ENCODE measurements at regions not wholly inside any gene's neighbourhood (a gene's known extent, or its start where the extent isn't known, plus 50 kb on each side); places are given as distances from the start of the nearest gene placed in this dataset.

- H3K4me3 ChIP-seq (ENCODE audit: low read depth, low read length), result no peak overlapping the region
- TF ChIP-seq CTCF (conservative IDR thresholded peaks at IDR 0.05; ENCODE audit: low read depth, low read length), result no peak
- DNase-seq (ENCODE audit: low read depth), result no peak
Measured at GRCh38 chr5:172588380-172588779, 52.7 kb upstream of the NEURL1B start.

- H3K4me3 ChIP-seq (ENCODE audit: low read depth, low read length), result no peak overlapping the region
- no peak for TF ChIP-seq CTCF (conservative IDR thresholded peaks at IDR 0.05; ENCODE audit: low read depth, low read length)
- DNase-seq (ENCODE audit: low read depth), result no peak
Measured at GRCh38 chr5:172587061-172587405, 54.0 kb upstream of the NEURL1B start.

- DNase-seq (ENCODE audit: low read depth), result no peak
- TF ChIP-seq CTCF (conservative IDR thresholded peaks at IDR 0.05; ENCODE audit: low read depth, low read length), result no peak
- H3K4me3 ChIP-seq (ENCODE audit: low read depth, low read length), result no peak overlapping the region
Measured at GRCh38 chr5:172586125-172587060, 54.7 kb upstream of the NEURL1B start.

- no peak for DNase-seq (ENCODE audit: low read depth)
- H3K4me3 ChIP-seq (ENCODE audit: low read depth, low read length), result no peak overlapping the region
- TF ChIP-seq CTCF (conservative IDR thresholded peaks at IDR 0.05; ENCODE audit: low read depth, low read length), result no peak
Measured at GRCh38 chr5:172585114-172585513, 55.9 kb upstream of the NEURL1B start.

- no peak for DNase-seq (ENCODE audit: low read depth)
- no peak for TF ChIP-seq CTCF (conservative IDR thresholded peaks at IDR 0.05; ENCODE audit: low read depth, low read length)
- no peak overlapping the region for H3K4me3 ChIP-seq (ENCODE audit: low read depth, low read length)
Measured at GRCh38 chr5:172584638-172585037, 56.4 kb upstream of the NEURL1B start.

GRCh38 chr5:172583931-172584511, 57.0 kb upstream of the NEURL1B start:
- H3K4me3 ChIP-seq (ENCODE audit: low read depth, low read length), result no peak overlapping the region
- DNase-seq (ENCODE audit: low read depth), result no peak
- no peak for TF ChIP-seq CTCF (conservative IDR thresholded peaks at IDR 0.05; ENCODE audit: low read depth, low read length)
